H1 (cell line): ENCODE measurements at regions not wholly inside any gene's neighbourhood (a gene's known extent, or its start where the extent isn't known, plus 50 kb on each side); places are given as distances from the start of the nearest gene placed in this dataset.

Source experiments
- CHD7 ChIP-seq: fragments of 300-600 bp; sonication (generic); IDR thresholded peaks from 2 replicates; pipeline ENCODE4 v1.7.1; 2012; ENCODE audit warnings: low read length, moderate library complexity, mild to moderate bottlenecking, inconsistent platforms; ENCODE audit not compliant: insufficient replicate concordance
- RNF2 ChIP-seq: fragments of 200-900, 300-1000 bp; sonication (generic); IDR thresholded peaks from 2 replicates; pipeline ENCODE4 v1.7.1; 2016; ENCODE audit warnings: borderline replicate concordance, low read depth, mild to moderate bottlenecking, antibody characterized with exemption, low read length; ENCODE audit not compliant: poor library complexity, severe bottlenecking; ENCODE audit errors: missing control alignments

GRCh38 chr3:84100861-84101260, 857.9 kb upstream of the CADM2 start (continued):
- TF ChIP-seq CHD7, result no peak
- TF ChIP-seq RNF2, result no peak
